IPS DF 6.9 (cell line): ENCODE measurements at regions not wholly inside any gene's neighbourhood (a gene's known extent, or its start where the extent isn't known, plus 50 kb on each side); places are given as distances from the start of the nearest gene placed in this dataset.

Experiments
- DNase-seq: peaks from one replicate; pipeline ENCODE4 v3.0.0-alpha.2; 2013; ENCODE audit warnings: low read depth, low spot score
- H3K27ac ChIP-seq: one replicate; pipeline ENCODE4 v1.5.1; 2013; ENCODE audit warnings: low read length, control low read depth
- H3K27me3 ChIP-seq: 2 replicates; pipeline ENCODE4 v1.6.1; 2013; ENCODE audit warnings: mild to moderate bottlenecking, low read length; ENCODE audit not compliant: control insufficient read depth, insufficient read depth
- H3K36me3 ChIP-seq: 2 replicates; pipeline ENCODE4 v1.6.1; 2013; ENCODE audit warnings: low read length; ENCODE audit not compliant: control insufficient read depth, insufficient read depth
- H3K4me1 ChIP-seq: 2 replicates; pipeline ENCODE4 v1.6.1; 2013; ENCODE audit warnings: low read length; ENCODE audit not compliant: control insufficient read depth, insufficient read depth
- H3K4me3 ChIP-seq: 2 replicates; pipeline ENCODE4 v1.5.1; 2013; ENCODE audit warnings: mild to moderate bottlenecking, low read length
- H3K9me3 ChIP-seq: 2 replicates; pipeline ENCODE4 v1.6.1; 2013; ENCODE audit warnings: low read length, inconsistent platforms; ENCODE audit not compliant: control insufficient read depth, insufficient read depth
- WGBS: extraction: QIAGEN DNeasy Blood & Tissue Kit; methylation state at CpG from one replicate; pipeline ENCODE4 v1.1.7; 2013; ENCODE audit warnings: mixed read lengths, missing lambda C conversion rate; ENCODE audit not compliant: insufficient read length, insufficient coverage; 5-methylcytosine and 5-hydroxymethylcytosine counted together

- Histone ChIP-seq H3K27me3 (no peaks in the 10 kb centered on the region), H3K9me3 (no peaks in the 10 kb centered on the region), H3K4me3 (no peak overlapping the region), H3K4me1 (no peaks in the 10 kb centered on the region), H3K27ac (no peak overlapping the region), H3K36me3 (no peaks in the 10 kb centered on the region)
- WGBS: no CpG with 5 or more reads among the region's 2 CpGs
- DNase-seq: no peak
Measured at GRCh38 chr2:162912787-162913186, 74.2 kb upstream of the KCNH7 start.

GRCh38 chr2:162908567-162908966, 70.0 kb upstream of the KCNH7 start:
- H3K9me3 ChIP-seq: no peaks in the 10 kb centered on the region
- no CpG with 5 or more reads among the region's 2 CpGs for WGBS
- no peak overlapping the region for H3K27ac ChIP-seq
- H3K4me1 ChIP-seq: no peaks in the 10 kb centered on the region
- DNase-seq: peak; percentile 25
- no peak overlapping the region for H3K4me3 ChIP-seq
- no peaks in the 10 kb centered on the region for H3K36me3 ChIP-seq
- no peaks in the 10 kb centered on the region for H3K27me3 ChIP-seq

GRCh38 chr2:162890690-162891311, 52.2 kb upstream of the KCNH7 start:
- WGBS: no CpG with 5 or more reads among the region's 4 CpGs
- DNase-seq: peak; percentile 11
- Histone ChIP-seq H3K36me3 (no peaks in the 10 kb centered on the region), H3K27ac (no peak overlapping the region), H3K4me3 (no peak overlapping the region), H3K4me1 (no peaks in the 10 kb centered on the region), H3K9me3 (no peaks in the 10 kb centered on the region), H3K27me3 (no peaks in the 10 kb centered on the region)

- no peak for DNase-seq
- no peaks in the 10 kb centered on the region for H3K4me1 ChIP-seq
- H3K9me3 ChIP-seq: no peaks in the 10 kb centered on the region
- no peak overlapping the region for H3K4me3 ChIP-seq
- H3K36me3 ChIP-seq: no peaks in the 10 kb centered on the region
- WGBS: no CpG with 5 or more reads among the region's 3 CpGs
- no peak overlapping the region for H3K27ac ChIP-seq
- no peaks in the 10 kb centered on the region for H3K27me3 ChIP-seq
Measured at GRCh38 chr2:162888652-162889051, 50.1 kb upstream of the KCNH7 start.
